ENCODE measurements at regions not wholly inside any gene's neighbourhood (a gene's known extent, or its start where the extent isn't known, plus 50 kb on each side); places are given as distances from the start of the nearest gene placed in this dataset.

DNA sequence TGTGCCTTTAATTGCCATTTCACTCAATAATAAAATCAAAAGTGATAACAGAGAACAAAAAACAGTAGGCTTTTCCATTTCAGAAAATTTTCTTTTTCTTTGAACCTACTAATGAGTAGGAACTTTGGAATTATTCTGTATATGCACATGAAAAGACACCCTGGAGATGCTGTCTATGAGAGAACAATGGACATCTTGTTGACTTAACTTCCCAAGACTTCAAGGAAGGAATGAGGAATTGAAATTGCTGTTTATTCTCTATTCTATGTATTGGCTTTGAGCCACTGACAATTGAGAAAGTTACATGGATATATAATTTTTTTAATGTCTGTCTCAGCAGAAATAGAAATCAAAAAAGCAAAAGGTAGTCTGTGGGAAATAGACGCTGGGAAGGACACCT is 98.6 kb upstream of the PCSK2 start:
- Histone ChIP-seq H3K9me2 (replicated peaks; ENCODE audit: insufficient read depth, low read length) (no peaks in the 10 kb centered on the region), H3K36me3 (ENCODE audit: insufficient read depth, low read length) (no peaks in the 10 kb centered on the region), H3K4me3 (ENCODE audit: low read length) (no peak overlapping the region), H3K9ac (ENCODE audit: low read length) (no peak overlapping the region), H4K20me1 (ENCODE audit: insufficient read depth, low read depth, low read length) (no peaks in the 10 kb centered on the region), H3K4me1 (ENCODE audit: low read length) (no peaks in the 10 kb centered on the region), H3K27ac (ENCODE audit: low read length) (no peak overlapping the region), H3K4me2 (ENCODE audit: low read depth, low read length, poor library complexity, severe bottlenecking) (no peak overlapping the region), H3K9me3 (ENCODE audit: low read length) (no peaks in the 10 kb centered on the region), H2AFZ (ENCODE audit: low read length) (no peak overlapping the region), H3K79me2 (ENCODE audit: low read length) (no peaks in the 10 kb centered on the region), H3K27me3 (ENCODE audit: low read length) (no peaks in the 10 kb centered on the region)
- no peak for DNase-seq

- Histone ChIP-seq H3K9me2 (replicated peaks; ENCODE audit: insufficient read depth, low read length) (no peaks in the 10 kb centered on the region), H3K36me3 (ENCODE audit: insufficient read depth, low read length) (no peaks in the 10 kb centered on the region)
Measured at GRCh38 chr20:17129089-17129488, 97.8 kb upstream of the PCSK2 start.

DNA sequence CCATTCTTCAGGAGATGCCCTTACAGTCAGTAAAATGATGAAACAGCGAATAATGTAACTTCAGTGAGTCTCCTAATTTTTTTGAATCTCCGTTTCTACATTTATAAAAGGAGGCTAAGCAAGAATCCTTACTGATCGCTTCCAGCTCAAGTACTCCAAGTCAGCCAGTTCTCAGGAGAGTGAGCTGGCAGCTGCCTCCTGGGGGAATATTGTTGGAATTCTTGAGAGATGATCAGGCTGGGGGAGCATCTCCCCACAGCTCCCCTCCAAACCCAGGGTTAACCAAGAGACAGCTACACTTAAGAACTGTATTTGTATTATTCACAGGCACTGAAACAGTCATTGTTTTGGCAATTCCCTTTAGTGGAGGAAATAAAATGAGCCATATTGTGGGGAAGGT is 89.1 kb upstream of the PCSK2 start:
- no peaks in the 10 kb centered on the region for H3K79me2 ChIP-seq (ENCODE audit: low read length)
- no peaks in the 10 kb centered on the region for H3K9me3 ChIP-seq (ENCODE audit: low read length)
- no peaks in the 10 kb centered on the region for H3K36me3 ChIP-seq (ENCODE audit: insufficient read depth, low read length)
- H2AFZ ChIP-seq (ENCODE audit: low read length): no peak overlapping the region
- no peak overlapping the region for H3K27ac ChIP-seq (ENCODE audit: low read length)
- no peak for DNase-seq
- H4K20me1 ChIP-seq (ENCODE audit: insufficient read depth, low read depth, low read length): no peaks in the 10 kb centered on the region
- H3K4me1 ChIP-seq (ENCODE audit: low read length): no peaks in the 10 kb centered on the region
- no peak overlapping the region for H3K4me2 ChIP-seq (ENCODE audit: low read depth, low read length, poor library complexity, severe bottlenecking)
- no peak overlapping the region for H3K9ac ChIP-seq (ENCODE audit: low read length)
- H3K4me3 ChIP-seq (ENCODE audit: low read length): no peak overlapping the region
- no peaks in the 10 kb centered on the region for H3K27me3 ChIP-seq (ENCODE audit: low read length)
- H3K9me2 ChIP-seq (replicated peaks; ENCODE audit: insufficient read depth, low read length): no peaks in the 10 kb centered on the region

More at GRCh38 chr20:17129089-17129488, 97.8 kb upstream of the PCSK2 start:
- DNase-seq: no peak
- Histone ChIP-seq H3K27ac (ENCODE audit: low read length) (no peak overlapping the region), H3K9me3 (ENCODE audit: low read length) (no peaks in the 10 kb centered on the region), H3K4me2 (ENCODE audit: low read depth, low read length, poor library complexity, severe bottlenecking) (no peak overlapping the region), H3K4me3 (ENCODE audit: low read length) (no peak overlapping the region), H3K27me3 (ENCODE audit: low read length) (no peaks in the 10 kb centered on the region), H3K9ac (ENCODE audit: low read length) (no peak overlapping the region), H2AFZ (ENCODE audit: low read length) (no peak overlapping the region), H4K20me1 (ENCODE audit: insufficient read depth, low read depth, low read length) (no peaks in the 10 kb centered on the region), H3K4me1 (ENCODE audit: low read length) (no peaks in the 10 kb centered on the region), H3K79me2 (ENCODE audit: low read length) (no peaks in the 10 kb centered on the region)

GRCh38 chr20:17138237-17138636 is 88.6 kb upstream of the PCSK2 start:
- Histone ChIP-seq H3K79me2 (ENCODE audit: low read length) (no peaks in the 10 kb centered on the region), H3K9ac (ENCODE audit: low read length) (no peak overlapping the region), H3K27ac (ENCODE audit: low read length) (no peak overlapping the region), H3K9me3 (ENCODE audit: low read length) (no peaks in the 10 kb centered on the region), H4K20me1 (ENCODE audit: insufficient read depth, low read depth, low read length) (no peaks in the 10 kb centered on the region), H3K27me3 (ENCODE audit: low read length) (no peaks in the 10 kb centered on the region), H3K4me3 (ENCODE audit: low read length) (no peak overlapping the region), H3K4me1 (ENCODE audit: low read length) (no peaks in the 10 kb centered on the region), H3K4me2 (ENCODE audit: low read depth, low read length, poor library complexity, severe bottlenecking) (no peak overlapping the region), H2AFZ (ENCODE audit: low read length) (no peak overlapping the region), H3K9me2 (replicated peaks; ENCODE audit: insufficient read depth, low read length) (no peaks in the 10 kb centered on the region), H3K36me3 (ENCODE audit: insufficient read depth, low read length) (no peaks in the 10 kb centered on the region)
- DNase-seq: no peak

GRCh38 chr20:17140894-17141293 is 85.9 kb upstream of the PCSK2 start:
- no peaks in the 10 kb centered on the region for H3K9me2 ChIP-seq (replicated peaks; ENCODE audit: insufficient read depth, low read length)
- H3K9me3 ChIP-seq (ENCODE audit: low read length): no peaks in the 10 kb centered on the region
- DNase-seq: no peak

GRCh38 chr20:17141568-17141967 is 85.3 kb upstream of the PCSK2 start:
- Histone ChIP-seq H3K27ac (ENCODE audit: low read length) (no peak overlapping the region), H3K27me3 (ENCODE audit: low read length) (no peaks in the 10 kb centered on the region), H3K36me3 (ENCODE audit: insufficient read depth, low read length) (no peaks in the 10 kb centered on the region), H3K4me3 (ENCODE audit: low read length) (no peak overlapping the region), H3K9ac (ENCODE audit: low read length) (no peak overlapping the region), H3K9me3 (ENCODE audit: low read length) (no peaks in the 10 kb centered on the region), H4K20me1 (ENCODE audit: insufficient read depth, low read depth, low read length) (no peaks in the 10 kb centered on the region), H2AFZ (ENCODE audit: low read length) (no peak overlapping the region), H3K4me2 (ENCODE audit: low read depth, low read length, poor library complexity, severe bottlenecking) (no peak overlapping the region), H3K79me2 (ENCODE audit: low read length) (no peaks in the 10 kb centered on the region), H3K9me2 (replicated peaks; ENCODE audit: insufficient read depth, low read length) (no peaks in the 10 kb centered on the region), H3K4me1 (ENCODE audit: low read length) (no peaks in the 10 kb centered on the region)
- DNase-seq: no peak

More at GRCh38 chr20:17140894-17141293, 85.9 kb upstream of the PCSK2 start:
- no peak overlapping the region for H2AFZ ChIP-seq (ENCODE audit: low read length)
- H3K4me3 ChIP-seq (ENCODE audit: low read length): no peak overlapping the region
- H3K36me3 ChIP-seq (ENCODE audit: insufficient read depth, low read length): no peaks in the 10 kb centered on the region
- no peaks in the 10 kb centered on the region for H3K4me1 ChIP-seq (ENCODE audit: low read length)
- H3K9ac ChIP-seq (ENCODE audit: low read length): no peak overlapping the region
- no peaks in the 10 kb centered on the region for H3K79me2 ChIP-seq (ENCODE audit: low read length)
- no peak overlapping the region for H3K4me2 ChIP-seq (ENCODE audit: low read depth, low read length, poor library complexity, severe bottlenecking)
- no peaks in the 10 kb centered on the region for H4K20me1 ChIP-seq (ENCODE audit: insufficient read depth, low read depth, low read length)
- no peaks in the 10 kb centered on the region for H3K27me3 ChIP-seq (ENCODE audit: low read length)
- H3K27ac ChIP-seq (ENCODE audit: low read length): no peak overlapping the region

- Histone ChIP-seq H3K27me3 (ENCODE audit: low read length) (no peaks in the 10 kb centered on the region), H3K36me3 (ENCODE audit: insufficient read depth, low read length) (no peaks in the 10 kb centered on the region), H2AFZ (ENCODE audit: low read length) (no peak overlapping the region), H3K4me1 (ENCODE audit: low read length) (no peaks in the 10 kb centered on the region), H3K79me2 (ENCODE audit: low read length) (no peaks in the 10 kb centered on the region), H3K27ac (ENCODE audit: low read length) (no peak overlapping the region), H4K20me1 (ENCODE audit: insufficient read depth, low read depth, low read length) (no peaks in the 10 kb centered on the region), H3K9me2 (replicated peaks; ENCODE audit: insufficient read depth, low read length) (no peaks in the 10 kb centered on the region), H3K9ac (ENCODE audit: low read length) (no peak overlapping the region), H3K4me2 (ENCODE audit: low read depth, low read length, poor library complexity, severe bottlenecking) (no peak overlapping the region), H3K9me3 (ENCODE audit: low read length) (no peaks in the 10 kb centered on the region), H3K4me3 (ENCODE audit: low read length) (no peak overlapping the region)
- DNase-seq: no peak
Measured at GRCh38 chr20:17142666-17143065, 84.2 kb upstream of the PCSK2 start.

GRCh38 chr20:17150858-17151257 is 76.0 kb upstream of the PCSK2 start:
- no peak overlapping the region for H3K9ac ChIP-seq (ENCODE audit: low read length)
- no peaks in the 10 kb centered on the region for H3K79me2 ChIP-seq (ENCODE audit: low read length)
- H3K27ac ChIP-seq (ENCODE audit: low read length): no peak overlapping the region
- no peaks in the 10 kb centered on the region for H4K20me1 ChIP-seq (ENCODE audit: insufficient read depth, low read depth, low read length)
- DNase-seq: no peak
- H2AFZ ChIP-seq (ENCODE audit: low read length): no peak overlapping the region
- H3K4me1 ChIP-seq (ENCODE audit: low read length): no peaks in the 10 kb centered on the region
- H3K9me2 ChIP-seq (replicated peaks; ENCODE audit: insufficient read depth, low read length): no peaks in the 10 kb centered on the region
- H3K27me3 ChIP-seq (ENCODE audit: low read length): no peaks in the 10 kb centered on the region
- no peak overlapping the region for H3K4me2 ChIP-seq (ENCODE audit: low read depth, low read length, poor library complexity, severe bottlenecking)
- no peaks in the 10 kb centered on the region for H3K36me3 ChIP-seq (ENCODE audit: insufficient read depth, low read length)
- no peak overlapping the region for H3K4me3 ChIP-seq (ENCODE audit: low read length)
- H3K9me3 ChIP-seq (ENCODE audit: low read length): no peaks in the 10 kb centered on the region

- Histone ChIP-seq H3K9me3 (ENCODE audit: low read length) (no peaks in the 10 kb centered on the region), H2AFZ (ENCODE audit: low read length) (no peak overlapping the region), H3K4me2 (ENCODE audit: low read depth, low read length, poor library complexity, severe bottlenecking) (no peak overlapping the region), H3K27me3 (ENCODE audit: low read length) (no peaks in the 10 kb centered on the region), H3K4me1 (ENCODE audit: low read length) (no peaks in the 10 kb centered on the region), H3K27ac (ENCODE audit: low read length) (no peak overlapping the region), H3K4me3 (ENCODE audit: low read length) (no peak overlapping the region), H3K9ac (ENCODE audit: low read length) (no peak overlapping the region), H3K79me2 (ENCODE audit: low read length) (no peaks in the 10 kb centered on the region), H3K9me2 (replicated peaks; ENCODE audit: insufficient read depth, low read length) (no peaks in the 10 kb centered on the region), H3K36me3 (ENCODE audit: insufficient read depth, low read length) (no peaks in the 10 kb centered on the region), H4K20me1 (ENCODE audit: insufficient read depth, low read depth, low read length) (no peaks in the 10 kb centered on the region)
- no peak for DNase-seq
Measured at GRCh38 chr20:17155401-17155800, 71.4 kb upstream of the PCSK2 start.
